ENCODE measurements at regions not wholly inside any gene's neighbourhood (a gene's known extent, or its start where the extent isn't known, plus 50 kb on each side); places are given as distances from the start of the nearest gene placed in this dataset.

GRCh38 chr3:66756468-66757036 lies 241.6 kb upstream of the KBTBD8 start:
- TF ChIP-seq, protein P1, sequence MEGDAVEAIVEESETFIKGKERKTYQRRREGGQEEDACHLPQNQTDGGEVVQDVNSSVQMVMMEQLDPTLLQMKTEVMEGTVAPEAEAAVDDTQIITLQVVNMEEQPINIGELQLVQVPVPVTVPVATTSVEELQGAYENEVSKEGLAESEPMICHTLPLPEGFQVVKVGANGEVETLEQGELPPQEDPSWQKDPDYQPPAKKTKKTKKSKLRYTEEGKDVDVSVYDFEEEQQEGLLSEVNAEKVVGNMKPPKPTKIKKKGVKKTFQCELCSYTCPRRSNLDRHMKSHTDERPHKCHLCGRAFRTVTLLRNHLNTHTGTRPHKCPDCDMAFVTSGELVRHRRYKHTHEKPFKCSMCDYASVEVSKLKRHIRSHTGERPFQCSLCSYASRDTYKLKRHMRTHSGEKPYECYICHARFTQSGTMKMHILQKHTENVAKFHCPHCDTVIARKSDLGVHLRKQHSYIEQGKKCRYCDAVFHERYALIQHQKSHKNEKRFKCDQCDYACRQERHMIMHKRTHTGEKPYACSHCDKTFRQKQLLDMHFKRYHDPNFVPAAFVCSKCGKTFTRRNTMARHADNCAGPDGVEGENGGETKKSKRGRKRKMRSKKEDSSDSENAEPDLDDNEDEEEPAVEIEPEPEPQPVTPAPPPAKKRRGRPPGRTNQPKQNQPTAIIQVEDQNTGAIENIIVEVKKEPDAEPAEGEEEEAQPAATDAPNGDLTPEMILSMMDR (IDR thresholded peaks at IDR 0.05), result no peak
- TF ChIP-seq POLR2A (IDR thresholded peaks at IDR 0.05), result no peak
